ENCODE measurements at regions not wholly inside any gene's neighbourhood (a gene's known extent, or its start where the extent isn't known, plus 50 kb on each side); places are given as distances from the start of the nearest gene placed in this dataset.
"Not testable (repeated sequence)": the region's sequence is repeated elsewhere in the genome, so short reads cannot be mapped to it uniquely, and the experiment has no call there.

DNA sequence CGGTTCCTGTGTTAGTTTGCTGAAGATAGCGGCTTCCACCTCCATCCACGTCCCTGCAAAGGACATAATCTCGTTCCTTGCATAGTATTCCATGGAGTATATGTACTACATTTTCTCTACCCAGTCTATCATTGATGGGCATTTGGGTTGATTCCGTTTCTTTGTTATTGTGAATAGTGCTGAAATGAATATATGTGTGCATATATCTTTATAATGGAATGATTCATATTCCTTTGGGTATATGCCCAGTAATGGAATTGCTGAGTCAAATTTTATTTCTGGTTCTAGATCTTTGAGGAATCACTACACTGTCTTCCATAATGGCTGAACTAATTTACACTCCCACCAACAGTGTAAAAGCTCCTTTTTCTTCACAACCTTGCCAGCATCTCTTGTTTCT lies 255.4 kb upstream of the CDH2 start:
- peak; percentile 29 for DNase-seq (ENCODE audit: unreplicated experiment)
- BruUV-seq (replicated peaks): no TSS peak
- no peaks in the 10 kb centered on the region for H3K9me3 Mint-ChIP-seq (ENCODE audit: unreplicated experiment)
- no peak overlapping the region for H3K27ac Mint-ChIP-seq (ENCODE audit: low read depth, unreplicated experiment)
- TF ChIP-seq, protein P1, sequence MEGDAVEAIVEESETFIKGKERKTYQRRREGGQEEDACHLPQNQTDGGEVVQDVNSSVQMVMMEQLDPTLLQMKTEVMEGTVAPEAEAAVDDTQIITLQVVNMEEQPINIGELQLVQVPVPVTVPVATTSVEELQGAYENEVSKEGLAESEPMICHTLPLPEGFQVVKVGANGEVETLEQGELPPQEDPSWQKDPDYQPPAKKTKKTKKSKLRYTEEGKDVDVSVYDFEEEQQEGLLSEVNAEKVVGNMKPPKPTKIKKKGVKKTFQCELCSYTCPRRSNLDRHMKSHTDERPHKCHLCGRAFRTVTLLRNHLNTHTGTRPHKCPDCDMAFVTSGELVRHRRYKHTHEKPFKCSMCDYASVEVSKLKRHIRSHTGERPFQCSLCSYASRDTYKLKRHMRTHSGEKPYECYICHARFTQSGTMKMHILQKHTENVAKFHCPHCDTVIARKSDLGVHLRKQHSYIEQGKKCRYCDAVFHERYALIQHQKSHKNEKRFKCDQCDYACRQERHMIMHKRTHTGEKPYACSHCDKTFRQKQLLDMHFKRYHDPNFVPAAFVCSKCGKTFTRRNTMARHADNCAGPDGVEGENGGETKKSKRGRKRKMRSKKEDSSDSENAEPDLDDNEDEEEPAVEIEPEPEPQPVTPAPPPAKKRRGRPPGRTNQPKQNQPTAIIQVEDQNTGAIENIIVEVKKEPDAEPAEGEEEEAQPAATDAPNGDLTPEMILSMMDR (IDR thresholded peaks at IDR 0.05; ENCODE audit: unreplicated experiment): no peak
- H3K27me3 Mint-ChIP-seq (ENCODE audit: insufficient read depth, unreplicated experiment): no peaks in the 10 kb centered on the region
- intact Hi-C loops (cut with micrococcal nuclease): no loop called here
- H3K4me3 Mint-ChIP-seq (ENCODE audit: unreplicated experiment): no peak overlapping the region
- ChIA-PET CTCF (interaction anchor here (0.6 kb wide), 2 partner anchors 24 to 36 kb away, joined by 3 to 4 read pairs; no protein-coding TSS in a partner anchor), POLR2A (interaction anchor here (0.6 kb wide), 1 partner anchor 52 kb away, joined by 3 read pairs; no protein-coding TSS in a partner anchor)
- H3K4me1 Mint-ChIP-seq (ENCODE audit: insufficient read depth, unreplicated experiment): no peaks in the 10 kb centered on the region
- no peaks in the 10 kb centered on the region for H3K36me3 Mint-ChIP-seq (ENCODE audit: insufficient read depth, unreplicated experiment)

DNA sequence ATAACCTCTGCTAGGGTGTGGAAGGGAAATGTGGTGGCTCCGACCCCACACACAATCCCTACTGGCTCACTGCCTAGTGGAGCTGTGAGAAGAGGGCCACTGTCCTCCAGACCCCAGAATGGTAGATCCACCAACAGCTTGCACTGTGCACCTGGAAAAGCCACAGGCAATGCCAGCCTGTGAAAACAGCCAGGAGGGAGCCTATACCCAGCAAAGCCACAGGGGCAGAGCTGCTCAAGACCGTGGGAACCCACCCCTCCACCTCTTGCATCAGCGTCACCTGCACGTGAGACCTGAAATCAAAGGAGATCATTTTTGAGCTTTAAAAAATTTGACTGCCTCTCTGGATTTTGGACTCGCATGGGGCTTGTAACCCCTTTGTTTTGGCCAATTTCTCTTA lies 249.0 kb upstream of the CDH2 start:
- no peak for DNase-seq (ENCODE audit: unreplicated experiment)
- POLR2A ChIA-PET: no interaction called here
- Mint-ChIP-seq H3K27me3 (ENCODE audit: insufficient read depth, unreplicated experiment) (no peaks in the 10 kb centered on the region), H3K4me1 (ENCODE audit: insufficient read depth, unreplicated experiment) (no peaks in the 10 kb centered on the region), H3K9me3 (ENCODE audit: unreplicated experiment) (peaks cover 9% of the 10 kb centered on the region), H3K27ac (ENCODE audit: low read depth, unreplicated experiment) (no peak overlapping the region), H3K36me3 (ENCODE audit: insufficient read depth, unreplicated experiment) (no peaks in the 10 kb centered on the region), H3K4me3 (ENCODE audit: unreplicated experiment) (no peak overlapping the region)
- TF ChIP-seq, protein P1 (IDR thresholded peaks at IDR 0.05; ENCODE audit: unreplicated experiment): no peak
- CTCF ChIA-PET: no interaction called here
- intact Hi-C loops (cut with micrococcal nuclease): no loop called here
- BruUV-seq (replicated peaks): no TSS peak

DNA sequence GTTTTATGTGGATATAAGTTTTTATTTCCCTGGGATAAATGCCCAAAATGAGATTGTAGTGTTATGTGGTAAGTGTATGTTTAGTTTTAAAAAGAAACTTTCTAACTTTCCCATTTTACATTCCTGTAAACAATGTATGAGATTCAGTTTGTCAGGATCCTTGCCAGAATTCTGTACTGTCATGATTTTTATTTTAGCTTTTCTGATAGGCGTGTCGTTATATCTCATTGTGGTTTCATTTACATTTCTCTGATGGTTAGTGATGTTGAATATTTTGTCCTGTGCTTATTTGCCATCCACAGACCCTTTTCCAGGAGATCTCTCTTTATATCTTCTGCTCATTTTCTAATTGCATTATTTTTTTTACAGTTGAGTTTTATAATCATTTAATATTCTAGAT lies 245.6 kb upstream of the CDH2 start:
- intact Hi-C loops (cut with micrococcal nuclease): no loop called here
- no peak overlapping the region for H3K4me3 Mint-ChIP-seq (ENCODE audit: unreplicated experiment)
- TF ChIP-seq, protein P1 (IDR thresholded peaks at IDR 0.05; ENCODE audit: unreplicated experiment): no peak
- H3K9me3 Mint-ChIP-seq (ENCODE audit: unreplicated experiment): peaks cover 9% of the 10 kb centered on the region
- no peaks in the 10 kb centered on the region for H3K4me1 Mint-ChIP-seq (ENCODE audit: insufficient read depth, unreplicated experiment)
- DNase-seq (ENCODE audit: unreplicated experiment): no peak
- ChIA-PET POLR2A (no interaction called here), CTCF (interaction anchor here (0.6 kb wide), 1 partner anchor 14 kb away, joined by 3 read pairs; no protein-coding TSS in a partner anchor)
- no peaks in the 10 kb centered on the region for H3K36me3 Mint-ChIP-seq (ENCODE audit: insufficient read depth, unreplicated experiment)
- H3K27me3 Mint-ChIP-seq (ENCODE audit: insufficient read depth, unreplicated experiment): no peaks in the 10 kb centered on the region
- H3K27ac Mint-ChIP-seq (ENCODE audit: low read depth, unreplicated experiment): no peak overlapping the region
- no TSS peak for BruUV-seq (replicated peaks)

DNA sequence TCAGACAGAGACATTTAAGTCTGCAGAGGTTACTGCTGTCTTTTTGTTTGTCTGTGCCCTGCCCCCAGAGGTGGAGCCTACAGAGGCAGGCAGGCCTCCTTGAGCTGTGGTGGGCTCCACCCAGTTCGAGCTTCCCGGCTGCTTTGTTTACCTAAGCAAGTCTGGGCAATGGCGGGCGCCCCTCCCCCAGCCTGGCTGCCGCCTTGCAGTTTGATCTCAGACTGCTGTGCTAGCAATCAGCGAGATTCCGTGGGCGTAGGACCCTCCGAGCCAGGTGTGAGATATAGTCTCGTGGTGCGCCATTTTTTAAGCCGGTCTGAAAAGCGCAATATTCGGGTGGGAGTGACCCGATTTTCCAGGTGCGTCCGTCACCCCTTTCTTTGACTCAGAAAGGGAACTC lies 245.0 kb upstream of the CDH2 start:
- intact Hi-C loops (cut with micrococcal nuclease); H3K4me1 Mint-ChIP-seq (ENCODE audit: insufficient read depth, unreplicated experiment); POLR2A ChIA-PET; H3K4me3 Mint-ChIP-seq (ENCODE audit: unreplicated experiment); CTCF ChIA-PET; H3K9me3 Mint-ChIP-seq (ENCODE audit: unreplicated experiment); H3K27ac Mint-ChIP-seq (ENCODE audit: low read depth, unreplicated experiment); H3K27me3 Mint-ChIP-seq (ENCODE audit: insufficient read depth, unreplicated experiment); DNase-seq (ENCODE audit: unreplicated experiment); H3K36me3 Mint-ChIP-seq (ENCODE audit: insufficient read depth, unreplicated experiment); BruUV-seq (replicated peaks): not testable (repeated sequence)

DNA sequence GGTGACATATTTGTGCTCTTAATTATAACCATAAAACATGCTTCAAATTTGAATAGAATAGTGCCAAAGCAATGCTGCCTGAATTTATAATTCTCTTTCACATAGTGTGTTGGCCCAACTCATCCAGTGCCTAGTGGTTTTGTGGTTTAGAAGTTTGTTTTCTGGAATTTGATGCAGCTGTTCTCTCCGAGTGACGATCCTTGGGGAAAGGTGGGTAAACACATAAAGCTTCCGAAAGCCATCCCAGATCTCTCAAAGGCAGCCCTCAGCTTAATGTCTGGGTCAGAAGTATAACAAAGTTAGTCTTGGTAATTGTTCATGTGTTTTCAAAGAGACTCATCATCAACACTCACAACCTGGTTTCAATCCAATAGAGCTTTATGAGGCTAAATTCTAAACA lies 235.6 kb upstream of the CDH2 start:
- H3K27ac Mint-ChIP-seq (ENCODE audit: low read depth, unreplicated experiment): no peak overlapping the region
- POLR2A ChIA-PET: no interaction called here
- H3K27me3 Mint-ChIP-seq (ENCODE audit: insufficient read depth, unreplicated experiment): no peaks in the 10 kb centered on the region
- no peaks in the 10 kb centered on the region for H3K36me3 Mint-ChIP-seq (ENCODE audit: insufficient read depth, unreplicated experiment)
- no peak for DNase-seq (ENCODE audit: unreplicated experiment)
- CTCF ChIA-PET: no interaction called here
- H3K9me3 Mint-ChIP-seq (ENCODE audit: unreplicated experiment): no peaks in the 10 kb centered on the region
- intact Hi-C loops (cut with micrococcal nuclease): no loop called here
- H3K4me1 Mint-ChIP-seq (ENCODE audit: insufficient read depth, unreplicated experiment): no peaks in the 10 kb centered on the region
- no TSS peak for BruUV-seq (replicated peaks)
- TF ChIP-seq, protein P1 (IDR thresholded peaks at IDR 0.05; ENCODE audit: unreplicated experiment): no peak
- H3K4me3 Mint-ChIP-seq (ENCODE audit: unreplicated experiment): no peak overlapping the region

All from MCF 10A (cell line).